ENCODE measurements at regions not wholly inside any gene's neighbourhood (a gene's known extent, or its start where the extent isn't known, plus 50 kb on each side); places are given as distances from the start of the nearest gene placed in this dataset.

DNA sequence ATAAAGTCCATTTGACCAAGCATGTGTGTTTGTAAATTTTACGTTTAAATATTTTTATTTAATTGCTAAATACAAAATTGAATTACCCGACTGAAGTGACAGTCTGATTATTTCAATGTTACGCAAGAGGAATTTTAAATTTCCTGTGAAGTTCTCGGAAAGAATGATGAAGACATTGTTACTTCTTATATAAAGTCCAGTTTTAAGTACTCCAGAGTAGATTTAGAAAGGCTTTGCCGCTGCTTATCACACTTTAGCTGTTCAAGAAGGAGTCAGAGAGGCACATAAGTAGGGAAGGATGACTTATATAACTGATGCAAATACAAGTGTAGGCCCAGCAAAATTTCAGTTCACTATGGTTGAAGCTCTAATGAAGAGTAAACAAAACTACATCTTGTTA lies 265.1 kb upstream of the CITED2 start:
- Mint-ChIP-seq H3K27ac (ENCODE audit: unreplicated experiment) (no peak overlapping the region), H3K9me3 (ENCODE audit: unreplicated experiment) (peaks cover 2% of the 10 kb centered on the region), H3K36me3 (ENCODE audit: low read depth, unreplicated experiment) (no peaks in the 10 kb centered on the region), H3K27me3 (ENCODE audit: low read depth, unreplicated experiment) (no peaks in the 10 kb centered on the region), H3K4me3 (ENCODE audit: unreplicated experiment) (no peak overlapping the region), H3K4me1 (ENCODE audit: low read depth, unreplicated experiment) (peaks cover 6% of the 10 kb centered on the region)
- TF ChIP-seq EZH2 (IDR thresholded peaks at IDR 0.05; ENCODE audit: insufficient read depth, low read length) (no peak), CTCF (IDR thresholded peaks at IDR 0.05; ENCODE audit: insufficient read depth, low read depth, low read length) (no peak)
- Histone ChIP-seq H4K20me1 (ENCODE audit: insufficient read depth, low read length) (no peaks in the 10 kb centered on the region), H3K4me2 (ENCODE audit: low read length) (no peak overlapping the region), H3K27me3 (ENCODE audit: insufficient read depth, low read length) (no peaks in the 10 kb centered on the region), H3K79me2 (ENCODE audit: insufficient read depth, low read length) (no peaks in the 10 kb centered on the region), H3K4me1 (ENCODE audit: insufficient read depth, low read length) (no peaks in the 10 kb centered on the region), H2AFZ (ENCODE audit: low read depth, low read length) (no peak overlapping the region), H3K4me3 (ENCODE audit: insufficient read depth, low read depth, low read length) (no peak overlapping the region), H3K9me3 (ENCODE audit: insufficient read depth, low read depth, low read length) (no peaks in the 10 kb centered on the region), H3K27ac (ENCODE audit: low read depth, low read length) (no peak overlapping the region), H3K36me3 (ENCODE audit: insufficient read depth, low read length) (no peaks in the 10 kb centered on the region), H3K9ac (ENCODE audit: low read length) (no peak overlapping the region)
- FAIRE-seq = no peak
- no peak for DNase-seq (ENCODE audit: low read depth)

DNA sequence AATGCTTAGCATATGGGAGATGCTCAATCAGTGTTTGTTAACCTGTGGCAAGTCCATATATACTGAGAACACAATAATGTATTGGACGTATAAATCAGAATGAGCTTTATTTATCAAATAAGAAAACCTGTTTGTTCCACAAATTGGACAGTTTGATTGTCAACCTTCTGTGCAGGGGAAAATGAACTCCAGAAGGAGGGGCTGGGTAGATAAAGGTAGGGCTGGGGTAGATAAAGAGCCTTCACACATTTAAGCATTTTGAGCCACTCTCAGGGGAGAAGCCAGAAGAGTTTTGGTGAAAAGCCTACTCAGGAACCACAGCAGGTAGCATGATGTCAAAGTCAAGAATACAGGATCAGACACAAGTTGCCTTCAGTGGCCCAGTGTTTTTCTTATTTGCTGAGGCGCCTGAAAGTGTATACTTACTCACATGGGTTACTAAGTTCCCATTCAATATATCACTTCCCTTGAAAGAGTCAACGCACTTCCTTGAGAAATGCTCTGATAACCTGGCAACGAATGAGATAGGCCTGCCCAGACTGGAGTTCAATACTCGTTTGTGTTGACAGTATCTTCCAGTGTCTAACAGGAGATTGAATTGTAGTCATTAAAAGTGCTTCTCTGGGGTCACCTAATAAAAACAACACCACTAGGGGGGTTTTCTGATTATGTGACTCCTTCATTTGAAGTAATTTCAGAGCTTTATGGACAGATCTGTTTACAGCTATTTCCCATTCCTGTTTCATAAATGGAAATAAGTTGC lies 263.9 kb upstream of the CITED2 start:
- Histone ChIP-seq H3K9me3 (ENCODE audit: insufficient read depth, low read depth, low read length) (no peaks in the 10 kb centered on the region), H3K9ac (ENCODE audit: low read length) (no peak overlapping the region), H3K4me1 (ENCODE audit: insufficient read depth, low read length) (no peaks in the 10 kb centered on the region), H4K20me1 (ENCODE audit: insufficient read depth, low read length) (no peaks in the 10 kb centered on the region), H3K36me3 (ENCODE audit: insufficient read depth, low read length) (no peaks in the 10 kb centered on the region), H3K4me3 (ENCODE audit: insufficient read depth, low read depth, low read length) (no peak overlapping the region), H2AFZ (ENCODE audit: low read depth, low read length) (no peak overlapping the region), H3K79me2 (ENCODE audit: insufficient read depth, low read length) (no peaks in the 10 kb centered on the region), H3K27me3 (ENCODE audit: insufficient read depth, low read length) (no peaks in the 10 kb centered on the region), H3K27ac (ENCODE audit: low read depth, low read length) (no peak overlapping the region), H3K4me2 (ENCODE audit: low read length) (no peak overlapping the region)
- H3K9me3 Mint-ChIP-seq (ENCODE audit: unreplicated experiment) = no peaks in the 10 kb centered on the region
- no peak for FAIRE-seq
- DNase-seq (ENCODE audit: low read depth) = no peak
- no peak overlapping the region for H3K4me3 Mint-ChIP-seq (ENCODE audit: unreplicated experiment)
- TF ChIP-seq EZH2 (IDR thresholded peaks at IDR 0.05; ENCODE audit: insufficient read depth, low read length) = no peak
- no peak for TF ChIP-seq CTCF (IDR thresholded peaks at IDR 0.05; ENCODE audit: insufficient read depth, low read depth, low read length)
- H3K36me3 Mint-ChIP-seq (ENCODE audit: low read depth, unreplicated experiment) = no peaks in the 10 kb centered on the region
- no peak overlapping the region for H3K27ac Mint-ChIP-seq (ENCODE audit: unreplicated experiment)
- peaks cover 6% of the 10 kb centered on the region for H3K4me1 Mint-ChIP-seq (ENCODE audit: low read depth, unreplicated experiment)
- no peaks in the 10 kb centered on the region for H3K27me3 Mint-ChIP-seq (ENCODE audit: low read depth, unreplicated experiment)

DNA sequence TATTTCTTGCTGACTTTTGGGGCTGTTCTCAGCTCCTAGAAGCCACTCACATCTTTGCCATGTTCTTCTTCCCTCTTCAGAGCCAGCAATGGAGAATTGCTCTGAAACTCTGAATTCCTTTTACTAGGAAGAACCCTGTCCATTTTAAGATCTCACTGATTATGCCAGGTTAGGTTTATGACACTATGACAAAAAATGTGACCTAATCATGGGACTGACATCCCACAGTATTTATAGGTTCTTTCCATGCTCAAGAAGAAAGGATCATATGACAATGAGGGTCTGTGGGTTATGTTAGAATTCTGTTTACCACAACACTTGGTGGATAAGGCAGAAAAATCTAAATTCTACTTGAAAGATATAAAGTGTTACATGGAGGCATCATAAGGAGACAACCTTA lies 263.3 kb upstream of the CITED2 start:
- Histone ChIP-seq H3K36me3 (ENCODE audit: insufficient read depth, low read length) (no peaks in the 10 kb centered on the region), H3K9me3 (ENCODE audit: insufficient read depth, low read depth, low read length) (no peaks in the 10 kb centered on the region), H3K4me1 (ENCODE audit: insufficient read depth, low read length) (no peaks in the 10 kb centered on the region), H4K20me1 (ENCODE audit: insufficient read depth, low read length) (no peaks in the 10 kb centered on the region), H3K4me2 (ENCODE audit: low read length) (no peak overlapping the region), H3K4me3 (ENCODE audit: insufficient read depth, low read depth, low read length) (no peak overlapping the region), H3K9ac (ENCODE audit: low read length) (no peak overlapping the region), H3K27me3 (ENCODE audit: insufficient read depth, low read length) (no peaks in the 10 kb centered on the region), H2AFZ (ENCODE audit: low read depth, low read length) (no peak overlapping the region), H3K27ac (ENCODE audit: low read depth, low read length) (no peak overlapping the region), H3K79me2 (ENCODE audit: insufficient read depth, low read length) (no peaks in the 10 kb centered on the region)
- Mint-ChIP-seq H3K36me3 (ENCODE audit: low read depth, unreplicated experiment) (no peaks in the 10 kb centered on the region), H3K9me3 (ENCODE audit: unreplicated experiment) (no peaks in the 10 kb centered on the region), H3K4me3 (ENCODE audit: unreplicated experiment) (no peak overlapping the region), H3K27ac (ENCODE audit: unreplicated experiment) (no peak overlapping the region), H3K27me3 (ENCODE audit: low read depth, unreplicated experiment) (no peaks in the 10 kb centered on the region), H3K4me1 (ENCODE audit: low read depth, unreplicated experiment) (peaks cover 6% of the 10 kb centered on the region)
- FAIRE-seq = no peak
- no peak for DNase-seq (ENCODE audit: low read depth)
- no peak for TF ChIP-seq EZH2 (IDR thresholded peaks at IDR 0.05; ENCODE audit: insufficient read depth, low read length)
- no peak for TF ChIP-seq CTCF (IDR thresholded peaks at IDR 0.05; ENCODE audit: insufficient read depth, low read depth, low read length)
